NCI-H1694 (cell line): ENCODE measurements at regions not wholly inside any gene's neighbourhood (a gene's known extent, or its start where the extent isn't known, plus 50 kb on each side); places are given as distances from the start of the nearest gene placed in this dataset.
"Not testable (repeated sequence)": the region's sequence is repeated elsewhere in the genome, so short reads cannot be mapped to it uniquely, and the experiment has no call there.

Experiments
- DNase-seq: peaks from one replicate; lab custom pipeline; 2025; lab: John Stamatoyannopoulos, UW

GRCh38 chr14:89697281-89698060 is 257.1 kb downstream of the EFCAB11 start:
- no peak for DNase-seq

GRCh38 chr14:89695846-89696245 is 258.7 kb downstream of the EFCAB11 start:
- no peak for DNase-seq

GRCh38 chr14:89690139-89690538 is 264.4 kb downstream of the EFCAB11 start:
- DNase-seq = no peak

GRCh38 chr14:89689711-89690110 is 264.8 kb downstream of the EFCAB11 start:
- DNase-seq = not testable (repeated sequence)

- DNase-seq = no peak
These were observed 265.9 kb downstream of the EFCAB11 start for GRCh38 chr14:89688507-89689211.

GRCh38 chr14:89687129-89687528 is 267.4 kb downstream of the EFCAB11 start:
- DNase-seq = not testable (repeated sequence)

GRCh38 chr14:89684139-89684538 is 267.1 kb upstream of the FOXN3 start:
- no peak for DNase-seq

- DNase-seq = no peak
These were observed 264.3 kb upstream of the FOXN3 start for GRCh38 chr14:89681086-89682018.

- no peak for DNase-seq
These were observed 263.1 kb upstream of the FOXN3 start for GRCh38 chr14:89680156-89680555.

GRCh38 chr14:89678768-89679167 is 261.7 kb upstream of the FOXN3 start:
- no peak for DNase-seq

GRCh38 chr14:89675590-89675989 is 258.6 kb upstream of the FOXN3 start:
- DNase-seq = no peak

- DNase-seq = peak; percentile 11
These were observed 257.9 kb upstream of the FOXN3 start for GRCh38 chr14:89674936-89675335.

- DNase-seq = no peak
These were observed 257.2 kb upstream of the FOXN3 start for GRCh38 chr14:89674240-89674639.

- no peak for DNase-seq
These were observed 256.6 kb upstream of the FOXN3 start for GRCh38 chr14:89673512-89674225.

- DNase-seq = no peak
These were observed 255.8 kb upstream of the FOXN3 start for GRCh38 chr14:89672636-89673511.

GRCh38 chr14:89669193-89669592 is 252.2 kb upstream of the FOXN3 start:
- DNase-seq = no peak

GRCh38 chr14:89667983-89668382 is 250.9 kb upstream of the FOXN3 start:
- DNase-seq = no peak

GRCh38 chr14:89665300-89666081 is 248.5 kb upstream of the FOXN3 start:
- not testable (repeated sequence) for DNase-seq

- no peak for DNase-seq
These were observed 244.4 kb upstream of the FOXN3 start for GRCh38 chr14:89661392-89661791.
